Vagina (tissue), 2 donors: ENCODE measurements at regions not wholly inside any gene's neighbourhood (a gene's known extent, or its start where the extent isn't known, plus 50 kb on each side); places are given as distances from the start of the nearest gene placed in this dataset.

Experiments used
- DNase-seq, 2 donors: peaks; one replicate each; pipeline ENCODE4 v3.0.0-alpha.2; 2017; ENCODE audit errors: extremely low spot score in 2 of 2
- H3K27ac ChIP-seq: fragments of 200-600 bp; sonication (generic); one replicate; pipeline ENCODE4 v1.5.1; 2019
- H3K27me3 ChIP-seq: fragments of 200-600 bp; sonication (generic); one replicate; pipeline ENCODE4 v1.5.1; 2019
- H3K36me3 ChIP-seq, 2 donors: fragments of 200-600 bp; sonication (generic); one replicate each; pipeline ENCODE4 v1.5.1; 2017 to 2019
- H3K4me1 ChIP-seq: fragments of 200-600 bp; sonication (generic); one replicate; pipeline ENCODE4 v1.5.1; 2019
- H3K4me3 ChIP-seq, 2 donors: fragments of 200-600 bp; sonication (generic); 1 replicate in 1 of 2; 2 replicates in 1 of 2; pipeline ENCODE4 v1.5.1; 2016 to 2019
- H3K9me3 ChIP-seq: fragments of 200-600 bp; sonication (generic); one replicate; pipeline ENCODE4 v1.5.1; 2019
- CTCF ChIP-seq, 3 experiments: fragments of 450-650 bp in 2 of 3; fragments of 200-600 bp in 1 of 3; sonication (generic) in 1 of 3; IDR thresholded peaks; one replicate each; pipeline ENCODE4 v1.5.1; 2017 to 2019; ENCODE audit warnings: antibody characterized with exemption in 3 of 3, mild to moderate bottlenecking in 2 of 3, moderate library complexity in 2 of 3
- POLR2A ChIP-seq, 2 donors: fragments of 450-650 bp; IDR thresholded peaks; one replicate each; pipeline ENCODE4 v1.6.1; 2017; ENCODE audit warnings: antibody characterized with exemption in 2 of 2, mild to moderate bottlenecking in 2 of 2, moderate library complexity in 2 of 2
- POLR2AphosphoS5 ChIP-seq, 2 donors: sonication (generic); formaldehyde crosslinking; IDR thresholded peaks; one replicate each; pipeline ENCODE4 v1.9.0; 2017; ENCODE audit warnings: antibody characterized with exemption in 2 of 2, mild to moderate bottlenecking in 2 of 2, low read depth in 1 of 2; ENCODE audit not compliant: insufficient read depth in 1 of 2
- intact Hi-C: fragments of 100-400 bp; cut with DNase I; formaldehyde crosslinking; loops from one replicate; pipeline ENCODE4 v1.15.1; 2023

DNA sequence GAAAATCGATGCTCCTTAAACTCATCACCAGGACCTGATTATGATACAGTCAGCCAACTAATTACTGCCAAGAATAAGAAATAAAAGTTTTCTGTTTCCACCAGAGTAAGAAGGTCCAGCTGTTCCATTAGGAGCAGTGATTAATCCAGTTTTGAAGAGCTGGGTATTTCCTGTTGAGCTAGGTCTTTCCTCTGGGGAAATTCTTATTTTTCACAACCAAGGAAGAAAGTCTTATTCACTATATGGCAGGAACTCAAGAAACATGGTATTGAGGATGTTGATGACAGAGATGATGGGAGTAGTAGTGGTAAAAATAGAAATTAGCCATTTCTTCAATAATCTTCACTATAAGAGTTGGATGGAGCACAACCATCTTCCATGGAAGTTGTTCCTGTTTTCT is 374.6 kb upstream of the RUNX1 start:
- no peak for DNase-seq
- Histone ChIP-seq H3K9me3 (no peaks in the 10 kb centered on the region), H3K4me1 (peaks cover 7% of the 10 kb centered on the region), H3K27me3 (no peaks in the 10 kb centered on the region), H3K27ac (no peak overlapping the region), H3K4me3 (no peak overlapping the region), H3K36me3 (no peaks in the 10 kb centered on the region)
- TF ChIP-seq CTCF (IDR thresholded peaks at IDR 0.05): no peak
- TF ChIP-seq POLR2AphosphoS5 (IDR thresholded peaks at IDR 0.05; ENCODE audit: insufficient read depth in 1 of 2, low read depth in 1 of 2): no peak
- no peak for TF ChIP-seq POLR2A (IDR thresholded peaks at IDR 0.05)
- intact Hi-C loops: no loop called here

DNA sequence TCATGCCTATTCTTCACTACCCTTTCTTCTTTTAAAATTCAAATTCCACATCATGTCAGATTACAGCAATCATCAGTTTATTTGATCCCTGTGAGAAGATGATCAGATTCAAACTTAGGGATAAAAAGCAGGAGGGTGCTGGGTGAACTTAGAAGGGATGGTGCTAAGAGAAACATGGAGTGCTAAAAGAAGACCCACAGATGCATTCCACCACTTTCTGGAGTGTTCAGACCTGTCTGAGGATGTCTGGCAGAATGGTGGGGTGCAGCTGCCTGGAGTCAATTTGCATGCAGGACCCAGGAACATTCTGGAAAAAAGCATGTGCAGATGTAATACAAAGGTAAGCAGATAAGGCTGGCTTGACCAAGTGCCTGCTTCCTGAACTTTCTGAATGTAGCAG is 372.9 kb upstream of the RUNX1 start:
- TF ChIP-seq CTCF (IDR thresholded peaks at IDR 0.05): no peak
- TF ChIP-seq POLR2A (IDR thresholded peaks at IDR 0.05): no peak
- TF ChIP-seq POLR2AphosphoS5 (IDR thresholded peaks at IDR 0.05; ENCODE audit: insufficient read depth in 1 of 2, low read depth in 1 of 2): no peak
- H3K27ac ChIP-seq: no peak overlapping the region
- no peaks in the 10 kb centered on the region for H3K36me3 ChIP-seq
- no peaks in the 10 kb centered on the region for H3K27me3 ChIP-seq
- no peak overlapping the region for H3K4me3 ChIP-seq
- intact Hi-C loops: no loop called here
- no peak for DNase-seq
- H3K9me3 ChIP-seq: no peaks in the 10 kb centered on the region
- H3K4me1 ChIP-seq: no peaks in the 10 kb centered on the region

DNA sequence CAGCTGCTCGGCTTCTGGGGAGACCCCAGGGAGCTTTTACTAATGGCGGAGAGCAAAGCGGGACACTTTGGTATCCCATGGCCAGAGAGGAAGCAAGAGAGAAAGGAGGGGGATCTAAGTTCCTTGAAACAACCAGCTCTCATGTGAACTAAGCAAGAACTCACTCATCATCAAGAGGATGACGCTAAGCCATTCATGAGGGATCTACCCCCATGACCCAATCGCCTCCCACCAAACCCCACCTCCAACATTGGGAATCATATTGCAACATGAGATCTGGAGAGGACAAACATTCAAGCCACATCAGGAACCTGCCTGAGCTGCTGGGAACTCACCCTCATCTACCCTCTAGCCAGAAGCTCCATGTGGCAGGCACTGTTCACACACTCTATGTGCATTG is 372.1 kb upstream of the RUNX1 start:
- H3K36me3 ChIP-seq: no peaks in the 10 kb centered on the region
- DNase-seq: no peak
- no peaks in the 10 kb centered on the region for H3K4me1 ChIP-seq
- no peak overlapping the region for H3K4me3 ChIP-seq
- H3K27me3 ChIP-seq: no peaks in the 10 kb centered on the region
- intact Hi-C loops: no loop called here
- no peak overlapping the region for H3K27ac ChIP-seq
- H3K9me3 ChIP-seq: no peaks in the 10 kb centered on the region
- TF ChIP-seq CTCF (IDR thresholded peaks at IDR 0.05) (no peak), POLR2AphosphoS5 (IDR thresholded peaks at IDR 0.05; ENCODE audit: insufficient read depth in 1 of 2, low read depth in 1 of 2) (no peak), POLR2A (IDR thresholded peaks at IDR 0.05) (no peak)

GRCh38 chr21:35420656-35421055 is 371.6 kb upstream of the RUNX1 start:
- H3K4me3 ChIP-seq: no peak overlapping the region
- H3K27ac ChIP-seq: no peak overlapping the region
- no peak for DNase-seq
- no peaks in the 10 kb centered on the region for H3K36me3 ChIP-seq
- TF ChIP-seq POLR2A (IDR thresholded peaks at IDR 0.05): no peak
- TF ChIP-seq CTCF (IDR thresholded peaks at IDR 0.05): no peak
- TF ChIP-seq POLR2AphosphoS5 (IDR thresholded peaks at IDR 0.05; ENCODE audit: insufficient read depth in 1 of 2, low read depth in 1 of 2): no peak
- H3K4me1 ChIP-seq: no peaks in the 10 kb centered on the region
- H3K9me3 ChIP-seq: no peaks in the 10 kb centered on the region
- intact Hi-C loops: no loop called here
- no peaks in the 10 kb centered on the region for H3K27me3 ChIP-seq

DNA sequence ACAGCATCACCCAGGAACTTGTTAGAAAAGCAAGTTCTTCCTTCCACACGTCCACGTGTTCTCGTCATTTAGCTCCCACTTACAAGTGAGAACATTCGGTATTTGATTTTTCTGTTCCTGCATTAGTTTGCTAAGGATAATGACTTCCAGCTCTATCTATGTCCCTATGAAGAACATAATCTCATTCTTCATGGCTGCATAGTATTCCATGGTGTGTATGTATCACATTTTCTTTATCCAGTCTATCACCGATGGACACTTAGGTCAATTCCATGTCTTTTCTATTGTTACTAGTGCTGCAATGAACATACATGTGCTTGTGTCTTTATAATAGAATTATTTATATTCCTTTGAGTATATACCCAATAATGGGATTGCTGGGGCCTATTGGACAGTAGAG is 368.7 kb upstream of the RUNX1 start:
- Histone ChIP-seq H3K4me1 (no peaks in the 10 kb centered on the region), H3K36me3 (no peaks in the 10 kb centered on the region), H3K9me3 (no peaks in the 10 kb centered on the region), H3K4me3 (no peak overlapping the region), H3K27ac (no peak overlapping the region), H3K27me3 (no peaks in the 10 kb centered on the region)
- no peak for TF ChIP-seq POLR2AphosphoS5 (IDR thresholded peaks at IDR 0.05; ENCODE audit: insufficient read depth in 1 of 2, low read depth in 1 of 2)
- no peak for TF ChIP-seq CTCF (IDR thresholded peaks at IDR 0.05)
- no peak for TF ChIP-seq POLR2A (IDR thresholded peaks at IDR 0.05)
- DNase-seq: no peak
- intact Hi-C loops: no loop called here
